ENCODE measurements at regions not wholly inside any gene's neighbourhood (a gene's known extent, or its start where the extent isn't known, plus 50 kb on each side); places are given as distances from the start of the nearest gene placed in this dataset.

DNA sequence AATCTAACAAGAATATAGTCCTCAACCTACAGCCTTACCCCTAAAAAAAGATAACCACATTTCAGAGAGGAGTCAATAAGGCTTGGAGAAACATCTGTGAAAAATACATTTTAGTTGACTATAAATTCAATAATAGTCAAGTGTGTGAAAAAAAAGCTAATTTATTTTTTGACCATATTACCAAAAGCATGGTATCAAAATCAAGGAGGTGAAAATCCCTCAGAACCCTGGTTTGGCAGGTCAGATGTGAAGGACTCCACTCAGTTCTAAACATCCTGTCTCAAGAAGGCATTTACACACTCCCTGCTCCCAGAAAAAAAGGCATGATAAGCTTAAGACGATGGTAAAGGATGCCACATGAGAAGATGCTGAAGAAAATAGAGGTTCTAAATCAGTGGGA, 745.1 kb upstream of the TENM3 start:
- TF ChIP-seq, protein P1, sequence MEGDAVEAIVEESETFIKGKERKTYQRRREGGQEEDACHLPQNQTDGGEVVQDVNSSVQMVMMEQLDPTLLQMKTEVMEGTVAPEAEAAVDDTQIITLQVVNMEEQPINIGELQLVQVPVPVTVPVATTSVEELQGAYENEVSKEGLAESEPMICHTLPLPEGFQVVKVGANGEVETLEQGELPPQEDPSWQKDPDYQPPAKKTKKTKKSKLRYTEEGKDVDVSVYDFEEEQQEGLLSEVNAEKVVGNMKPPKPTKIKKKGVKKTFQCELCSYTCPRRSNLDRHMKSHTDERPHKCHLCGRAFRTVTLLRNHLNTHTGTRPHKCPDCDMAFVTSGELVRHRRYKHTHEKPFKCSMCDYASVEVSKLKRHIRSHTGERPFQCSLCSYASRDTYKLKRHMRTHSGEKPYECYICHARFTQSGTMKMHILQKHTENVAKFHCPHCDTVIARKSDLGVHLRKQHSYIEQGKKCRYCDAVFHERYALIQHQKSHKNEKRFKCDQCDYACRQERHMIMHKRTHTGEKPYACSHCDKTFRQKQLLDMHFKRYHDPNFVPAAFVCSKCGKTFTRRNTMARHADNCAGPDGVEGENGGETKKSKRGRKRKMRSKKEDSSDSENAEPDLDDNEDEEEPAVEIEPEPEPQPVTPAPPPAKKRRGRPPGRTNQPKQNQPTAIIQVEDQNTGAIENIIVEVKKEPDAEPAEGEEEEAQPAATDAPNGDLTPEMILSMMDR (IDR thresholded peaks at IDR 0.05; ENCODE audit: low read length, missing control alignments): no peak
- no peak overlapping the region for H3K4me3 ChIP-seq (replicated peaks; ENCODE audit: low read depth, low read length)
- no peak for DNase-seq (ENCODE audit: low read depth)

DNA sequence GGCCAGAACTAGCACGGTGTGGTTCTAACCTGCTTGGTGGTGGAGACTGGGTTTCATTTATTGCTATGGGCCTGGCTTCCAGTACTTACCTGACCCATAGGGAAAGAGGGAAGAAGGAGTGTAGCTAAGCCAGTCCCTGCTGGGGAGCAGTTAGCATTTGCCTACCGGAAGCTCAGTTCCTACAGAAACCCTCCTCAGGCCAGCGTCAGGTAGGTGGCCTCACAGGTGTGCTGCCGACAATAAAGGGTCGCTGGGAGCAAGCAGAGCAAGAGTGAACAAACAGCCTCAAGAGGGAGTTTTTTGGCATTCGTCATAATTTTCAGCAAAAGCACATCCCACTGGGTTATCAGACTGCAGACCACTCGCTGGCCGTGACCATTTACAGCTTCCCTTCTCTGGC, 740.6 kb upstream of the TENM3 start:
- no peak for DNase-seq (ENCODE audit: low read depth)
- TF ChIP-seq, protein P1 (IDR thresholded peaks at IDR 0.05; ENCODE audit: low read length, missing control alignments): no peak
- no peak overlapping the region for H3K4me3 ChIP-seq (replicated peaks; ENCODE audit: low read depth, low read length)

DNA sequence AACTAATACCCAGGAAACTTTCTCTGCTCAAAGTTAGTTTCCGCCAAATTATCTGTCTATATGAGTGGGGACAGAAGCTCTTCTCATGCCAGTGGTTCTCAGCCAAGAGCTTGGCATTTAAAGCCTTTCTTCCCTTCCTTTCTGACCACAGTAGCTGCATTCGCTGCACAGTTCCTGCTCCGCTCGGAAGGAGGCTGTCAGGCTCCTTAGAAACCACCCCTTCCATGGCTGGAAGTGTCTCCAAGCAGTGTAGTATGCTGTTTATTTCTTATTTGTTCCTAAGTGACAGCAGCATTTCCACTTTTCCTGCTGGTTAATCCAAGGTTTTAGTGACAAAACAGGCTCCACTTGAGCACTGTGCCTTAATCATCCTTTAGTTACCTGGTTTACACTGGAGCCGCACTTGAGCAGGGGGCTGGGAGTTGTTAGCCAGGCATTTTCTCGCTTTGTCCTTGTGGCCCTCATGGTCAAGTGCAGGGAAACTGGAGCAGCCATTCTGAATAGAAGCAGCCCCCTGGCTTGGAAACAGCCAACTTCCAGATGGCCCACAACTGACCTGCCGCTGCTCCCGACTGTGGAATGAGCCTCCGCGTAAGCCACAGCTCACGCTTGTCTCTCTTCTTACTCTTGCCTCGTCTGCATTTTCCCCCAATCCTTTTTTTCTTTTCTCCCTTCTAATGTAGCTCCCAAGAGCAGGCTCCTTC, 739.4 kb upstream of the TENM3 start:
- no peak overlapping the region for H3K4me3 ChIP-seq (replicated peaks; ENCODE audit: low read depth, low read length)
- DNase-seq (ENCODE audit: low read depth): no peak
- TF ChIP-seq, protein P1 (IDR thresholded peaks at IDR 0.05; ENCODE audit: low read length, missing control alignments): no peak

DNA sequence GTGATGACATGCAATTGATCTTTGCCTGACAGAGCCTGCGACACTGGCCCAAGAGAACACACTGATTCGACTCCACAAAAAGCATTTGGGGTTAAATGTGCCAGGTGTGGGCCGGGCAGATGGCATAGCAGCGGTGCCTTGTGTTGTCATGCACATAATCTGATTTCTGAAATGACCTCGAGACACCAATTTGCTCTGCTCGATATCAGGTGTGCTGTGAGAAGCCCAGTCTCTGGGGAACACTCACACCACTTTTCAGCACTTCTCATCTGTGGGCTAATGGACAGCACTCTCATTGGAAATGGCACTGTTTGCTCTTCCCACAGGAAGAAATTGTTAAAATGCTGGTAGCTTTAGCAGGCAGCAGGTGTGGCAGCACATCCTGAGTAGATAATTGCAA, 738.3 kb upstream of the TENM3 start:
- TF ChIP-seq, protein P1 (IDR thresholded peaks at IDR 0.05; ENCODE audit: low read length, missing control alignments): no peak
- DNase-seq (ENCODE audit: low read depth): no peak

DNA sequence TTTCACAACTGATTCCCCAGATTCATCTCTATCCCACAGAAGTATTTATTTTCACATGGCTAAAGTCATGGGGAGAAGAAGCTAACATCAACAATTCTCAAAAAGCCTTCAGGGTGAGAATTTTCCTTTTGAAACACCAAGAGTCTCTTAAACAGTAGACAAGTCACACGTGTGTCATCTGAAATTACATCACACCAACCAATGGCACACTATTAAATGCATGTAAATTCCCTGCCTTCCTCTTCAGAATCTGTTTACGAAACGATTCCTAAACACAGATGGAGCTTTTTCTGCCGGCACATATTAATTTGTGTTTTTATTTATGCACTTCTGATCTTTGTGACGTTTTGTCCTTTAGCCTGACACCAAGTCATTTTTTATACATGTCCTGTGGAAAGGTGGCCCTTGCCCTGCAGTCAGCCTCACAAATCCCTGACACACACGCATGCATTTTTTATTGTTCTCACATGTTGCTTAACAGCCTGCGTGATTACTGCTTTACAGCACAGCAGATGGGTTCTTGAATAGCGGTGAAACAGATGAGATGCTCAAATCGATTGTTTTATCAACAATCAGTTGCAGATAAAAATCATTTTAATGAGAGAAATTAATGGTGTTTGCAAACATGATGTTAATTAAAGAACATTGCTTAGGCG, 735.9 kb upstream of the TENM3 start:
- no peak overlapping the region for H3K4me3 ChIP-seq (replicated peaks; ENCODE audit: low read depth, low read length)
- TF ChIP-seq, protein P1 (IDR thresholded peaks at IDR 0.05; ENCODE audit: low read length, missing control alignments): no peak
- no peak for DNase-seq (ENCODE audit: low read depth)

More for the DNA sequence above, 738.3 kb upstream of the TENM3 start:
- H3K4me3 ChIP-seq (replicated peaks; ENCODE audit: low read depth, low read length): no peak overlapping the region

DNA sequence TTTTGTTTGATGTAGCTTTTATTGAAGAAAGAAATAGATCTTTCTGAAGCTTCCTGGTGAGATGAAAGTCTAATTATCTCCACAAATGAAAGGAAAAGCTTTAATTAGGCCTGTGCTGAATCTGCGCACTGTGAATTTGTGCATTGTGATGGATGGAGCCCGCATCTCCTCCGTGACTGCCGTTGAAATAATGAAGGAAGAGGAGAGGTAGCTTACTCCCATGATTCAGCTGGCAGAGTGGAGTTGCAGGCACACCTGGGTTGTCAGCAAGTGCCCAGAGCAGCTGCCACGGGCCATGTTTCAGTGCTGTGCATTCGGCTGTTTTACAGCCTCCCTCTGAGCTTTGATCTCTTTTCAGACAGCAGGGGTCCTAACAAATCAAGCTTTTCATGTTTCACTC, 735.3 kb upstream of the TENM3 start:
- DNase-seq (ENCODE audit: low read depth): no peak
- TF ChIP-seq, protein P1 (IDR thresholded peaks at IDR 0.05; ENCODE audit: low read length, missing control alignments): no peak
- H3K4me3 ChIP-seq (replicated peaks; ENCODE audit: low read depth, low read length): no peak overlapping the region

DNA sequence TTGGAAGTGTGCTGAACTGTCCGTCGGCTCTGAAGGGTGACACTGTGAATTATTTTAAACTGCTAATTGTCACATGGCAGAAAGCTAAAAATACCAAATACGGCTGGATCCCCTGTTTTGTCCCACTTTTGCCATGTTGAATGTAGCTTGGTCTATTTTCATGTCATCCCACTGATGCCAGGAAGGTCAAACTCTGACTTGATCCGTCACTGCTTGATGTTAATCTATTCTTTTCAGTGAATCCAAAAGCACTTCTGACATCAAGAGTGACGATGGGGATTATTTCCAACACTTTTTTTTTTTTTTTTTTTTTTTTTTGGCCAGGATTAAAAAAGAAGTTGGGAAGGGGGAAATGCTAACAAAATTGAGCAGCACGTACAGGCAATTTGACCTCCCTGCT, 734.6 kb upstream of the TENM3 start:
- no peak overlapping the region for H3K4me3 ChIP-seq (replicated peaks; ENCODE audit: low read depth, low read length)
- no peak for DNase-seq (ENCODE audit: low read depth)
- TF ChIP-seq, protein P1 (IDR thresholded peaks at IDR 0.05; ENCODE audit: low read length, missing control alignments): no peak
